ENCODE measurements at regions not wholly inside any gene's neighbourhood (a gene's known extent, or its start where the extent isn't known, plus 50 kb on each side); places are given as distances from the start of the nearest gene placed in this dataset.
"Not testable (repeated sequence)": the region's sequence is repeated elsewhere in the genome, so short reads cannot be mapped to it uniquely, and the experiment has no call there.

GRCh38 chr6:159535656-159536350, 157.2 kb downstream of the SOD2 start:
- in situ Hi-C loops (cut with HindIII; ENCODE audit: low pct_unique_long_range_greater_than_20kb, low sequenced_read_pairs): no loop called here
- DNase-seq (ENCODE audit: low read depth): no peak

GRCh38 chr6:159533568-159533967, 159.5 kb downstream of the SOD2 start:
- no peak for DNase-seq (ENCODE audit: low read depth)
- in situ Hi-C loops (cut with HindIII; ENCODE audit: low pct_unique_long_range_greater_than_20kb, low sequenced_read_pairs): no loop called here

GRCh38 chr6:159533016-159533415, 160.0 kb downstream of the SOD2 start:
- in situ Hi-C loops (cut with HindIII; ENCODE audit: low pct_unique_long_range_greater_than_20kb, low sequenced_read_pairs): no loop called here
- DNase-seq (ENCODE audit: low read depth): no peak

GRCh38 chr6:159532155-159532554, 160.9 kb downstream of the SOD2 start:
- DNase-seq (ENCODE audit: low read depth): no peak
- in situ Hi-C loops (cut with HindIII; ENCODE audit: low pct_unique_long_range_greater_than_20kb, low sequenced_read_pairs): no loop called here

- in situ Hi-C loops (cut with HindIII; ENCODE audit: low pct_unique_long_range_greater_than_20kb, low sequenced_read_pairs): no loop called here
- DNase-seq (ENCODE audit: low read depth): no peak
Observed at GRCh38 chr6:159529934-159530333, 163.1 kb downstream of the SOD2 start.

GRCh38 chr6:159527351-159527750, 165.7 kb downstream of the SOD2 start:
- in situ Hi-C loops (cut with HindIII; ENCODE audit: low pct_unique_long_range_greater_than_20kb, low sequenced_read_pairs): no loop called here
- DNase-seq (ENCODE audit: low read depth): no peak

GRCh38 chr6:159525445-159526025, 167.5 kb downstream of the SOD2 start:
- in situ Hi-C loops (cut with HindIII; ENCODE audit: low pct_unique_long_range_greater_than_20kb, low sequenced_read_pairs): no loop called here
- DNase-seq (ENCODE audit: low read depth): no peak

GRCh38 chr6:159522877-159523547, 170.0 kb downstream of the SOD2 start:
- in situ Hi-C loops (cut with HindIII; ENCODE audit: low pct_unique_long_range_greater_than_20kb, low sequenced_read_pairs): no loop called here
- no peak for DNase-seq (ENCODE audit: low read depth)

- in situ Hi-C loops (cut with HindIII; ENCODE audit: low pct_unique_long_range_greater_than_20kb, low sequenced_read_pairs): no loop called here
- DNase-seq (ENCODE audit: low read depth): no peak
Observed at GRCh38 chr6:159521962-159522361, 171.1 kb downstream of the SOD2 start.

GRCh38 chr6:159520002-159520401, 173.0 kb downstream of the SOD2 start:
- in situ Hi-C loops (cut with HindIII; ENCODE audit: low pct_unique_long_range_greater_than_20kb, low sequenced_read_pairs): no loop called here
- DNase-seq (ENCODE audit: low read depth): no peak

GRCh38 chr6:159515811-159516210, 177.2 kb downstream of the SOD2 start:
- in situ Hi-C loops (cut with HindIII; ENCODE audit: low pct_unique_long_range_greater_than_20kb, low sequenced_read_pairs); DNase-seq (ENCODE audit: low read depth): not testable (repeated sequence)

GRCh38 chr6:159513914-159514313, 179.1 kb downstream of the SOD2 start:
- in situ Hi-C loops (cut with HindIII; ENCODE audit: low pct_unique_long_range_greater_than_20kb, low sequenced_read_pairs): no loop called here
- no peak for DNase-seq (ENCODE audit: low read depth)

GRCh38 chr6:159513074-159513720, 179.8 kb downstream of the SOD2 start:
- DNase-seq (ENCODE audit: low read depth): no peak
- in situ Hi-C loops (cut with HindIII; ENCODE audit: low pct_unique_long_range_greater_than_20kb, low sequenced_read_pairs): no loop called here

- in situ Hi-C loops (cut with HindIII; ENCODE audit: low pct_unique_long_range_greater_than_20kb, low sequenced_read_pairs): no loop called here
- DNase-seq (ENCODE audit: low read depth): no peak
Observed at GRCh38 chr6:159512571-159512970, 180.5 kb downstream of the SOD2 start.

- in situ Hi-C loops (cut with HindIII; ENCODE audit: low pct_unique_long_range_greater_than_20kb, low sequenced_read_pairs): no loop called here
- no peak for DNase-seq (ENCODE audit: low read depth)
Observed at GRCh38 chr6:159512104-159512503, 180.9 kb downstream of the SOD2 start.

- no peak for DNase-seq (ENCODE audit: low read depth)
- in situ Hi-C loops (cut with HindIII; ENCODE audit: low pct_unique_long_range_greater_than_20kb, low sequenced_read_pairs): no loop called here
Observed at GRCh38 chr6:159510141-159510540, 182.9 kb downstream of the SOD2 start.

GRCh38 chr6:159508931-159509330, 184.1 kb downstream of the SOD2 start:
- in situ Hi-C loops (cut with HindIII; ENCODE audit: low pct_unique_long_range_greater_than_20kb, low sequenced_read_pairs): no loop called here
- no peak for DNase-seq (ENCODE audit: low read depth)

GRCh38 chr6:159506048-159506447, 187.0 kb downstream of the SOD2 start:
- DNase-seq (ENCODE audit: low read depth): no peak
- in situ Hi-C loops (cut with HindIII; ENCODE audit: low pct_unique_long_range_greater_than_20kb, low sequenced_read_pairs): no loop called here
